ENCODE measurements at regions not wholly inside any gene's neighbourhood (a gene's known extent, or its start where the extent isn't known, plus 50 kb on each side); places are given as distances from the start of the nearest gene placed in this dataset.

DNA sequence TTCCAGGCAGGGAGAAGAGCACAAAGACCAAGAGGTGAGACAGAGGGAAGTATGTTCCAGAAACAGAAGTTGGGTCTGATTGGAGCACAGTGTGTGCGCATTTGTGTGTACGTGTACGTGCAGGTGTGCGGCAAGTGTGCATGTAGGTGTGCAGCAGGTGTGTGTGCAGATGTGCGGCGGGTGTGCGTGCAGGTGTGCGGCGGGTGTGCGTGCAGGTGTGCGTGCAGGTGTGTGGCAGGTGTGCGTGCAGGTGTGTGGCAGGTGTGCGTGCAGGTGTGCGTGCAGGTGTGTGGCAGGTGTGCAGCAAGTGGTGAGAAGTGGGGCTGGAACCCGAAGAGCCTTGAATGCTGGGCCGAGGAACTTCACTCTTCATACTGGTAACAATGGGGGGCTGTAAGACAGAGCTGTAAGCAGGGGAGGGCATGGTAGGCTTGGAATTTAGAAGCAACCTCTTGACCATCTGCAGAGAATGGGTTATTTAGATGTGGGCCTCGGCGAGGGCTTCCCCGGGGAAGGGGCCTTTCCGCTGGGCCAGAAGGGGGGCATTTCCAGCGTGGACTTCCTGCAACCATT, 118.0 kb upstream of the WNT4 start:
- Histone ChIP-seq H3K4me1 (ENCODE audit: insufficient read depth, low read length, severe bottlenecking) (no peaks in the 10 kb centered on the region), H3K27ac (ENCODE audit: low read depth, low read length, poor library complexity, severe bottlenecking) (no peak overlapping the region), H4K20me1 (ENCODE audit: insufficient read depth, low read length) (no peaks in the 10 kb centered on the region), H3F3A (ENCODE audit: insufficient read depth, low read length) (no peaks in the 10 kb centered on the region), H3K79me2 (ENCODE audit: insufficient read depth, low read length) (no peaks in the 10 kb centered on the region), H2AFZ (ENCODE audit: low read length) (no peak overlapping the region), H3K9me3 (ENCODE audit: low read length) (no peaks in the 10 kb centered on the region), H3K9ac (ENCODE audit: low read length) (no peak overlapping the region), H3K9me2 (ENCODE audit: low read depth, low read length) (no peaks in the 10 kb centered on the region), H3K27me3 (ENCODE audit: insufficient read depth, low read length) (peaks cover 3% of the 10 kb centered on the region), H3K4me2 (ENCODE audit: low read length) (no peak overlapping the region), H3K36me3 (ENCODE audit: insufficient read depth, low read length) (no peaks in the 10 kb centered on the region), H3K4me3 (ENCODE audit: low read depth, low read length, poor library complexity, severe bottlenecking) (no peak overlapping the region)
- no peak for TF ChIP-seq EZH2 (IDR thresholded peaks at IDR 0.05; ENCODE audit: borderline replicate concordance, low read length)
- TF ChIP-seq, protein P1, sequence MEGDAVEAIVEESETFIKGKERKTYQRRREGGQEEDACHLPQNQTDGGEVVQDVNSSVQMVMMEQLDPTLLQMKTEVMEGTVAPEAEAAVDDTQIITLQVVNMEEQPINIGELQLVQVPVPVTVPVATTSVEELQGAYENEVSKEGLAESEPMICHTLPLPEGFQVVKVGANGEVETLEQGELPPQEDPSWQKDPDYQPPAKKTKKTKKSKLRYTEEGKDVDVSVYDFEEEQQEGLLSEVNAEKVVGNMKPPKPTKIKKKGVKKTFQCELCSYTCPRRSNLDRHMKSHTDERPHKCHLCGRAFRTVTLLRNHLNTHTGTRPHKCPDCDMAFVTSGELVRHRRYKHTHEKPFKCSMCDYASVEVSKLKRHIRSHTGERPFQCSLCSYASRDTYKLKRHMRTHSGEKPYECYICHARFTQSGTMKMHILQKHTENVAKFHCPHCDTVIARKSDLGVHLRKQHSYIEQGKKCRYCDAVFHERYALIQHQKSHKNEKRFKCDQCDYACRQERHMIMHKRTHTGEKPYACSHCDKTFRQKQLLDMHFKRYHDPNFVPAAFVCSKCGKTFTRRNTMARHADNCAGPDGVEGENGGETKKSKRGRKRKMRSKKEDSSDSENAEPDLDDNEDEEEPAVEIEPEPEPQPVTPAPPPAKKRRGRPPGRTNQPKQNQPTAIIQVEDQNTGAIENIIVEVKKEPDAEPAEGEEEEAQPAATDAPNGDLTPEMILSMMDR (IDR thresholded peaks at IDR 0.05; ENCODE audit: low read length): no peak

- no peaks in the 10 kb centered on the region for H3K36me3 ChIP-seq (ENCODE audit: insufficient read depth, low read length)
- no peaks in the 10 kb centered on the region for H4K20me1 ChIP-seq (ENCODE audit: insufficient read depth, low read length)
- peaks cover 3% of the 10 kb centered on the region for H3K27me3 ChIP-seq (ENCODE audit: insufficient read depth, low read length)
- TF ChIP-seq, protein P1 (IDR thresholded peaks at IDR 0.05; ENCODE audit: low read length): no peak
- no peak for TF ChIP-seq EZH2 (IDR thresholded peaks at IDR 0.05; ENCODE audit: borderline replicate concordance, low read length)
- no peaks in the 10 kb centered on the region for H3K9me3 ChIP-seq (ENCODE audit: low read length)
- no peaks in the 10 kb centered on the region for H3K79me2 ChIP-seq (ENCODE audit: insufficient read depth, low read length)
- H3K27ac ChIP-seq (ENCODE audit: low read depth, low read length, poor library complexity, severe bottlenecking): no peak overlapping the region
- H3K9me2 ChIP-seq (ENCODE audit: low read depth, low read length): no peaks in the 10 kb centered on the region
- no peak overlapping the region for H3K4me2 ChIP-seq (ENCODE audit: low read length)
- H2AFZ ChIP-seq (ENCODE audit: low read length): no peak overlapping the region
- no peak overlapping the region for H3K9ac ChIP-seq (ENCODE audit: low read length)
- H3K4me1 ChIP-seq (ENCODE audit: insufficient read depth, low read length, severe bottlenecking): no peaks in the 10 kb centered on the region
- no peaks in the 10 kb centered on the region for H3F3A ChIP-seq (ENCODE audit: insufficient read depth, low read length)
- no peak overlapping the region for H3K4me3 ChIP-seq (ENCODE audit: low read depth, low read length, poor library complexity, severe bottlenecking)
These were observed 118.7 kb upstream of the WNT4 start for GRCh38 chr1:22261580-22261979.

- H3K4me2 ChIP-seq (ENCODE audit: low read length): no peak overlapping the region
These were observed 119.7 kb upstream of the WNT4 start for GRCh38 chr1:22262583-22262982.

More at GRCh38 chr1:22262583-22262982, 119.7 kb upstream of the WNT4 start:
- Histone ChIP-seq H3K4me3 (ENCODE audit: low read depth, low read length, poor library complexity, severe bottlenecking) (no peak overlapping the region), H3K9ac (ENCODE audit: low read length) (no peak overlapping the region), H3K79me2 (ENCODE audit: insufficient read depth, low read length) (no peaks in the 10 kb centered on the region), H3K9me2 (ENCODE audit: low read depth, low read length) (no peaks in the 10 kb centered on the region), H3K9me3 (ENCODE audit: low read length) (no peaks in the 10 kb centered on the region), H3K36me3 (ENCODE audit: insufficient read depth, low read length) (no peaks in the 10 kb centered on the region), H4K20me1 (ENCODE audit: insufficient read depth, low read length) (no peaks in the 10 kb centered on the region), H3K27me3 (ENCODE audit: insufficient read depth, low read length) (peaks cover 2% of the 10 kb centered on the region), H3K4me1 (ENCODE audit: insufficient read depth, low read length, severe bottlenecking) (no peaks in the 10 kb centered on the region), H2AFZ (ENCODE audit: low read length) (no peak overlapping the region), H3F3A (ENCODE audit: insufficient read depth, low read length) (no peaks in the 10 kb centered on the region), H3K27ac (ENCODE audit: low read depth, low read length, poor library complexity, severe bottlenecking) (no peak overlapping the region)
- TF ChIP-seq EZH2 (IDR thresholded peaks at IDR 0.05; ENCODE audit: borderline replicate concordance, low read length): no peak
- TF ChIP-seq, protein P1 (IDR thresholded peaks at IDR 0.05; ENCODE audit: low read length): no peak

Measured in OCI-LY1 (cell line).